ENCODE measurements at regions not wholly inside any gene's neighbourhood (a gene's known extent, or its start where the extent isn't known, plus 50 kb on each side); places are given as distances from the start of the nearest gene placed in this dataset.

- TF ChIP-seq CTCF (IDR thresholded peaks at IDR 0.05; ENCODE audit: low read length) (no peak), EZH2 (IDR thresholded peaks at IDR 0.05; ENCODE audit: borderline replicate concordance, low read length) (no peak)
These were observed 528.0 kb downstream of the BCL11A start for GRCh38 chr2:60025496-60025895.

All from OCI-LY1 (cell line).